ENCODE measurements at regions not wholly inside any gene's neighbourhood (a gene's known extent, or its start where the extent isn't known, plus 50 kb on each side); places are given as distances from the start of the nearest gene placed in this dataset.

GRCh38 chr4:108458681-108459080 lies 161.7 kb upstream of the RPL34 start:
- TF ChIP-seq, protein P1, sequence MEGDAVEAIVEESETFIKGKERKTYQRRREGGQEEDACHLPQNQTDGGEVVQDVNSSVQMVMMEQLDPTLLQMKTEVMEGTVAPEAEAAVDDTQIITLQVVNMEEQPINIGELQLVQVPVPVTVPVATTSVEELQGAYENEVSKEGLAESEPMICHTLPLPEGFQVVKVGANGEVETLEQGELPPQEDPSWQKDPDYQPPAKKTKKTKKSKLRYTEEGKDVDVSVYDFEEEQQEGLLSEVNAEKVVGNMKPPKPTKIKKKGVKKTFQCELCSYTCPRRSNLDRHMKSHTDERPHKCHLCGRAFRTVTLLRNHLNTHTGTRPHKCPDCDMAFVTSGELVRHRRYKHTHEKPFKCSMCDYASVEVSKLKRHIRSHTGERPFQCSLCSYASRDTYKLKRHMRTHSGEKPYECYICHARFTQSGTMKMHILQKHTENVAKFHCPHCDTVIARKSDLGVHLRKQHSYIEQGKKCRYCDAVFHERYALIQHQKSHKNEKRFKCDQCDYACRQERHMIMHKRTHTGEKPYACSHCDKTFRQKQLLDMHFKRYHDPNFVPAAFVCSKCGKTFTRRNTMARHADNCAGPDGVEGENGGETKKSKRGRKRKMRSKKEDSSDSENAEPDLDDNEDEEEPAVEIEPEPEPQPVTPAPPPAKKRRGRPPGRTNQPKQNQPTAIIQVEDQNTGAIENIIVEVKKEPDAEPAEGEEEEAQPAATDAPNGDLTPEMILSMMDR (IDR thresholded peaks at IDR 0.05) = no peak
- TF ChIP-seq POLR2A (IDR thresholded peaks at IDR 0.05) = no peak
